ENCODE measurements at regions not wholly inside any gene's neighbourhood (a gene's known extent, or its start where the extent isn't known, plus 50 kb on each side); places are given as distances from the start of the nearest gene placed in this dataset.
"Not testable (repeated sequence)": the region's sequence is repeated elsewhere in the genome, so short reads cannot be mapped to it uniquely, and the experiment has no call there.

GRCh38 chr6:81950877-81951276 lies 198.4 kb upstream of the TENT5A start:
- no peak for DNase-seq

GRCh38 chr6:81948861-81949260 lies 196.4 kb upstream of the TENT5A start:
- DNase-seq, result no peak

GRCh38 chr6:81948196-81948595 lies 195.7 kb upstream of the TENT5A start:
- not testable (repeated sequence) for DNase-seq

- DNase-seq, result no peak
Measured at GRCh38 chr6:81944661-81945060, 192.2 kb upstream of the TENT5A start.

GRCh38 chr6:81942842-81943241 lies 190.4 kb upstream of the TENT5A start:
- not testable (repeated sequence) for DNase-seq

GRCh38 chr6:81942067-81942370 lies 189.5 kb upstream of the TENT5A start:
- DNase-seq, result no peak

- no peak for DNase-seq
Measured at GRCh38 chr6:81940451-81940985, 188.0 kb upstream of the TENT5A start.

- DNase-seq, result no peak
Measured at GRCh38 chr6:81939766-81940165, 187.3 kb upstream of the TENT5A start.

- DNase-seq, result no peak
Measured at GRCh38 chr6:81938991-81939732, 186.7 kb upstream of the TENT5A start.

GRCh38 chr6:81938014-81938856 lies 185.8 kb upstream of the TENT5A start:
- DNase-seq, result no peak

- DNase-seq, result peak in 1 of 2 experiments; percentile 17
Measured at GRCh38 chr6:81937296-81937937, 184.9 kb upstream of the TENT5A start.

GRCh38 chr6:81934936-81935335 lies 182.5 kb upstream of the TENT5A start:
- peak in 1 of 2 experiments; percentile 52 for DNase-seq

- no peak for DNase-seq
Measured at GRCh38 chr6:81933608-81934051, 181.1 kb upstream of the TENT5A start.

GRCh38 chr6:81933089-81933488 lies 180.6 kb upstream of the TENT5A start:
- no peak for DNase-seq

GRCh38 chr6:81932448-81932847 lies 180.0 kb upstream of the TENT5A start:
- not testable (repeated sequence) for DNase-seq

GRCh38 chr6:81929828-81930227 lies 177.3 kb upstream of the TENT5A start:
- peak in 1 of 2 experiments; percentile 55 for DNase-seq

- no peak for DNase-seq
Measured at GRCh38 chr6:81925201-81925600, 172.7 kb upstream of the TENT5A start.

- DNase-seq, result peak in 1 of 2 experiments; percentile 19
Measured at GRCh38 chr6:81909981-81910900, 157.8 kb upstream of the TENT5A start.

GRCh38 chr6:81909162-81909561 lies 156.7 kb upstream of the TENT5A start:
- no peak for DNase-seq

- DNase-seq, result no peak
Measured at GRCh38 chr6:81906709-81907204, 154.3 kb upstream of the TENT5A start.

- no peak for DNase-seq
Measured at GRCh38 chr6:81906041-81906440, 153.6 kb upstream of the TENT5A start.

- no peak for DNase-seq
Measured at GRCh38 chr6:81901551-81901966, 149.1 kb upstream of the TENT5A start.
